ENCODE measurements at regions not wholly inside any gene's neighbourhood (a gene's known extent, or its start where the extent isn't known, plus 50 kb on each side); places are given as distances from the start of the nearest gene placed in this dataset.

- no peak overlapping the region for H3K4me3 ChIP-seq
- no peaks in the 10 kb centered on the region for H3K36me3 ChIP-seq
- DNase-seq = no peak
- no peaks in the 10 kb centered on the region for H3K9me3 ChIP-seq
- H3K27me3 ChIP-seq = no peaks in the 10 kb centered on the region
Measured at GRCh38 chr2:12256206-12256605, 460.5 kb upstream of the TRIB2 start.

- Histone ChIP-seq H3K27me3 (no peaks in the 10 kb centered on the region), H3K9me3 (no peaks in the 10 kb centered on the region), H3K4me3 (no peak overlapping the region), H3K36me3 (no peaks in the 10 kb centered on the region)
- DNase-seq = peak; percentile 63
Measured at GRCh38 chr2:12257476-12257875, 459.3 kb upstream of the TRIB2 start.

GRCh38 chr2:12259493-12259892 is 457.2 kb upstream of the TRIB2 start:
- Histone ChIP-seq H3K27me3 (no peaks in the 10 kb centered on the region), H3K9me3 (no peaks in the 10 kb centered on the region), H3K36me3 (no peaks in the 10 kb centered on the region), H3K4me3 (no peak overlapping the region)
- no peak for DNase-seq

GRCh38 chr2:12261986-12262680 is 454.6 kb upstream of the TRIB2 start:
- no peaks in the 10 kb centered on the region for H3K9me3 ChIP-seq
- H3K36me3 ChIP-seq = no peaks in the 10 kb centered on the region
- H3K27me3 ChIP-seq = no peaks in the 10 kb centered on the region
- DNase-seq = peak; percentile 13
- H3K4me3 ChIP-seq = no peak overlapping the region

GRCh38 chr2:12262681-12263436 is 453.9 kb upstream of the TRIB2 start:
- Histone ChIP-seq H3K36me3 (no peaks in the 10 kb centered on the region), H3K27me3 (no peaks in the 10 kb centered on the region), H3K9me3 (no peaks in the 10 kb centered on the region), H3K4me3 (no peak overlapping the region)
- peak; percentile 96 for DNase-seq

- Histone ChIP-seq H3K27me3 (no peaks in the 10 kb centered on the region), H3K9me3 (no peaks in the 10 kb centered on the region), H3K36me3 (no peaks in the 10 kb centered on the region), H3K4me3 (no peak overlapping the region)
- DNase-seq = no peak
Measured at GRCh38 chr2:12263730-12264129, 453.0 kb upstream of the TRIB2 start.

GRCh38 chr2:12264146-12264545 is 452.6 kb upstream of the TRIB2 start:
- H3K27me3 ChIP-seq = no peaks in the 10 kb centered on the region
- H3K36me3 ChIP-seq = no peaks in the 10 kb centered on the region
- no peak for DNase-seq
- H3K4me3 ChIP-seq = no peak overlapping the region
- H3K9me3 ChIP-seq = no peaks in the 10 kb centered on the region

GRCh38 chr2:12265646-12266045 is 451.1 kb upstream of the TRIB2 start:
- no peak for DNase-seq
- Histone ChIP-seq H3K9me3 (no peaks in the 10 kb centered on the region), H3K36me3 (no peaks in the 10 kb centered on the region), H3K4me3 (no peak overlapping the region), H3K27me3 (no peaks in the 10 kb centered on the region)

- Histone ChIP-seq H3K4me3 (no peak overlapping the region), H3K9me3 (no peaks in the 10 kb centered on the region), H3K36me3 (no peaks in the 10 kb centered on the region), H3K27me3 (no peaks in the 10 kb centered on the region)
- no peak for DNase-seq
Measured at GRCh38 chr2:12267042-12267441, 449.7 kb upstream of the TRIB2 start.

GRCh38 chr2:12269041-12269972 is 447.4 kb upstream of the TRIB2 start:
- Histone ChIP-seq H3K27me3 (no peaks in the 10 kb centered on the region), H3K36me3 (no peaks in the 10 kb centered on the region), H3K4me3 (no peak overlapping the region), H3K9me3 (no peaks in the 10 kb centered on the region)
- no peak for DNase-seq

- DNase-seq = no peak
- no peaks in the 10 kb centered on the region for H3K27me3 ChIP-seq
- H3K4me3 ChIP-seq = no peak overlapping the region
- no peaks in the 10 kb centered on the region for H3K9me3 ChIP-seq
- H3K36me3 ChIP-seq = no peaks in the 10 kb centered on the region
Measured at GRCh38 chr2:12270876-12271588, 445.7 kb upstream of the TRIB2 start.

GRCh38 chr2:12271589-12271984 is 445.1 kb upstream of the TRIB2 start:
- DNase-seq = no peak
- no peaks in the 10 kb centered on the region for H3K36me3 ChIP-seq
- no peaks in the 10 kb centered on the region for H3K27me3 ChIP-seq
- H3K9me3 ChIP-seq = no peaks in the 10 kb centered on the region
- no peak overlapping the region for H3K4me3 ChIP-seq

- H3K36me3 ChIP-seq = no peaks in the 10 kb centered on the region
- no peaks in the 10 kb centered on the region for H3K27me3 ChIP-seq
- H3K9me3 ChIP-seq = no peaks in the 10 kb centered on the region
Measured at GRCh38 chr2:12273111-12273510, 443.6 kb upstream of the TRIB2 start.

GRCh38 chr2:12274591-12274990 is 442.1 kb upstream of the TRIB2 start:
- Histone ChIP-seq H3K36me3 (no peaks in the 10 kb centered on the region), H3K4me3 (no peak overlapping the region)

More at GRCh38 chr2:12273111-12273510, 443.6 kb upstream of the TRIB2 start:
- H3K4me3 ChIP-seq = no peak overlapping the region
- DNase-seq = no peak

GRCh38 chr2:12277241-12278034 is 439.3 kb upstream of the TRIB2 start:
- H3K36me3 ChIP-seq = no peaks in the 10 kb centered on the region
- DNase-seq = no peak
- no peaks in the 10 kb centered on the region for H3K27me3 ChIP-seq
- no peak overlapping the region for H3K4me3 ChIP-seq
- H3K9me3 ChIP-seq = no peaks in the 10 kb centered on the region

More at GRCh38 chr2:12274591-12274990, 442.1 kb upstream of the TRIB2 start:
- H3K27me3 ChIP-seq = no peaks in the 10 kb centered on the region
- H3K9me3 ChIP-seq = no peaks in the 10 kb centered on the region
- no peak for DNase-seq

GRCh38 chr2:12278217-12278750 is 438.5 kb upstream of the TRIB2 start:
- H3K27me3 ChIP-seq = no peaks in the 10 kb centered on the region
- no peak overlapping the region for H3K4me3 ChIP-seq
- no peaks in the 10 kb centered on the region for H3K9me3 ChIP-seq
- no peaks in the 10 kb centered on the region for H3K36me3 ChIP-seq
- no peak for DNase-seq

Data from MG63 (cell line).